ENCODE measurements at regions not wholly inside any gene's neighbourhood (a gene's known extent, or its start where the extent isn't known, plus 50 kb on each side); places are given as distances from the start of the nearest gene placed in this dataset.

DNA sequence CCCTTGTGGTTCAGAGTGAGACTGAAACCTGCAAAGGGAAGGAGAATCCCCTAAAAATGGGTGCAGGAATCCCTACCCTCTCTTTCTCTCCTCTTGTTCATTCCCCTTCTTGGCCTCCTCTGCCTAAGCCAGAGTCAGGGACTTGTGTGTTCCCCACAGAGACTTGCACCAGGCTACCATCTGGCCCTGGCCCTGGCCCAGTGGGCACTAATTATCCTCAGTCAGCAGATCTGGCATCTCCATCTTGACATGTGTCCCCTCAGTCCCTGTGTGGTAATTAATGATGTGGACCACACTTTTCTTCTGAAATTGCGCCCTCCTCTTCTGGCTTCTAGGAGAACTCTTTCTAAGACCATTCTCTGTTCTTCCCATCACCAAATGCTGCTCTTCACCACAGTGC lies 354.4 kb downstream of the SETD4 start:
- H3K4me3 ChIP-seq (ENCODE audit: low read depth, low read length) = no peak overlapping the region
- TF ChIP-seq, protein P1, sequence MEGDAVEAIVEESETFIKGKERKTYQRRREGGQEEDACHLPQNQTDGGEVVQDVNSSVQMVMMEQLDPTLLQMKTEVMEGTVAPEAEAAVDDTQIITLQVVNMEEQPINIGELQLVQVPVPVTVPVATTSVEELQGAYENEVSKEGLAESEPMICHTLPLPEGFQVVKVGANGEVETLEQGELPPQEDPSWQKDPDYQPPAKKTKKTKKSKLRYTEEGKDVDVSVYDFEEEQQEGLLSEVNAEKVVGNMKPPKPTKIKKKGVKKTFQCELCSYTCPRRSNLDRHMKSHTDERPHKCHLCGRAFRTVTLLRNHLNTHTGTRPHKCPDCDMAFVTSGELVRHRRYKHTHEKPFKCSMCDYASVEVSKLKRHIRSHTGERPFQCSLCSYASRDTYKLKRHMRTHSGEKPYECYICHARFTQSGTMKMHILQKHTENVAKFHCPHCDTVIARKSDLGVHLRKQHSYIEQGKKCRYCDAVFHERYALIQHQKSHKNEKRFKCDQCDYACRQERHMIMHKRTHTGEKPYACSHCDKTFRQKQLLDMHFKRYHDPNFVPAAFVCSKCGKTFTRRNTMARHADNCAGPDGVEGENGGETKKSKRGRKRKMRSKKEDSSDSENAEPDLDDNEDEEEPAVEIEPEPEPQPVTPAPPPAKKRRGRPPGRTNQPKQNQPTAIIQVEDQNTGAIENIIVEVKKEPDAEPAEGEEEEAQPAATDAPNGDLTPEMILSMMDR (IDR thresholded peaks at IDR 0.05; ENCODE audit: insufficient read depth, low read depth, low read length) = no peak
- DNase-seq (ENCODE audit: low read depth) = no peak

DNA sequence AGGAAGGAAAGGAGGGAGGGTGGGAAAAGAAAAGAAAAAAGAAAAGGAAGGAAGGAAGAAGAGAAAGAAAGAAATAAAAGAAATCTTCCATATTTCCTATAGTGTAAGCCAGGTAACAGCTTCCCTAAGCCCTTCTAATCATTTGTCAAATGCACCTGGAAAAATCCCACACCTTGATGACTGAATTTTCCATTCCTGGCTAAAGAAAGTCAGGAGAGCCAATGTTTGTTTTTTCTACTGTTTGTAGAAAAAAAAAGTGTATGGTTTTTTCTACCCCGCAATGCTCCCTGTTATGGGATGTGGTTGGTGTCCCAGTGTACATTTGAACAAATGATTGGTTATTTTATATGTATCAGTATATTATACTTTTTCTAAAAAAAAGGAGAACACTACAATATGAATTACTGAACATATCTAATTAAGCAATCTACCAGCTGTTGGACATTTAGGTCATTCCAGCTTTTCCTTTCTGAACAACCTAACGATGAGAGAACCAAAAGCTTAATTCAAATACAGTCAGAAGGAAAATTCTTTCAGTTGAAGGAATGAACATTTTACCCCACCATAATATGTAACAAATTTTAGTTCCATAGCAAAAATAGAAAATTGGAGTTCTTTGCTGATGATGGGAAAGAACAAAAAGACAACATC lies 355.0 kb downstream of the SETD4 start:
- no peak for DNase-seq (ENCODE audit: low read depth)
- no peak overlapping the region for H3K4me3 ChIP-seq (ENCODE audit: low read depth, low read length)
- TF ChIP-seq, protein P1 (IDR thresholded peaks at IDR 0.05; ENCODE audit: insufficient read depth, low read depth, low read length) = no peak

DNA sequence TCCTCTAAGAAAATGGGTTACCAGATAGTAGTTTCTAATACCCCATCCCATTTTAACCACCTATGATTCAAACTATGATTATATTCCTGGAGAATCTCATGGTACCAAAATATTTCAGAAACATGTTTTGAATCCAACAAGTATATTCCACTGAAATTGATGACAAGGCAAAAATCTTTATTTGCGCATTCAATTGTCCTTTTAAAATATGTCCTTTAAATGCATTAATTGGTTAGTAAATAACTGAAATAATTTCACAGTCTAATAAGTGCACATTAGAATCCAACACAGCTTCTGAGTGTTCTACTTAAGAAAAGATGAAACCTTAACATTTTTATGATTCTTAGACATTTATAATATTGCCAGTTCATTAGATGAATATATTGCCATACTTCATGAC lies 356.6 kb downstream of the SETD4 start:
- TF ChIP-seq, protein P1 (IDR thresholded peaks at IDR 0.05; ENCODE audit: insufficient read depth, low read depth, low read length) = no peak
- no peak for DNase-seq (ENCODE audit: low read depth)
- no peak overlapping the region for H3K4me3 ChIP-seq (ENCODE audit: low read depth, low read length)

DNA sequence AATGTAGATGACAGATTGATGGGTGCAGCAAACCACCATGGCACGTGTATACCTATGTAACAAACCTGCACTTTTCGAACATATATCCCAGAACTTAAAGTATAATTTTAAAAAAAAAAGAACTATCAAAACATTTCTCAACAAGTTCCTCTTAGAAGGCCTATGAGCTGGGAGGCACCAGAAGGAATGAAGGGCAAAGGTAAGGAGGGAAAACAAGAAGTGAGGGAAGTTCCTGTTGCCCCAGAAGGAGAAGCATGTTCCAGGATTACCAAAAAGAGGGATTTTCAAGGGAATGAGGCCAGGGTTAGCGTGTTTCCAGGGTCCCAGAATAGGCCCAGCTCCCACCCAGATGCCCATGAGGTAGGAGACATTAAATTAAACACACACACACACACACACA lies 361.0 kb downstream of the SETD4 start:
- DNase-seq (ENCODE audit: low read depth) = no peak
- TF ChIP-seq, protein P1 (IDR thresholded peaks at IDR 0.05; ENCODE audit: insufficient read depth, low read depth, low read length) = no peak
- H3K4me3 ChIP-seq (ENCODE audit: low read depth, low read length) = no peak overlapping the region

DNA sequence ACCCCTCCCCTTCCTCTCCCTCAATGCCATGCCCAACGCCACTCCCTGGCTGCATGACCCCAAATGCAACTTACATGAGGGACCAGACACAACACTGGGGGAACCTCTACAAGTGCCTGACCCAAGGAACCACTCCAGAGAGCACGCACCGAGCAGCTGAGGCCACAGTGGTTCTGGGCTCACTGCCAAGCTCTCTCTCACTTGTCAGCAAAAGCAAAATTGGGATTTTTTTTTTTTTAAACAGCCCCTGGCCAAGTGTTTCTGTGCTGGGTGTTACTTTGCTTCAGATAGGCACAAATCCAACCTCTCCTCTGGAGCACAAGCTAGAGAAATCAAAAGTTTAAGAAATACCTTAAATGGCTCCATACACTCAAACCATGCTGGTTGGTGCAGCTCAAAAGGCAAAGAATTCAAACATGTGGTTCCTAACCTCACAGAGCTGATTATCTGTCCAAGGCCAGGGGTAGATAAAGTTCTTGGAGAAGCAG lies 363.0 kb downstream of the SETD4 start:
- DNase-seq (ENCODE audit: low read depth) = peak; percentile 30
- TF ChIP-seq, protein P1 (IDR thresholded peaks at IDR 0.05; ENCODE audit: insufficient read depth, low read depth, low read length) = no peak
- no peak overlapping the region for H3K4me3 ChIP-seq (ENCODE audit: low read depth, low read length)

DNA sequence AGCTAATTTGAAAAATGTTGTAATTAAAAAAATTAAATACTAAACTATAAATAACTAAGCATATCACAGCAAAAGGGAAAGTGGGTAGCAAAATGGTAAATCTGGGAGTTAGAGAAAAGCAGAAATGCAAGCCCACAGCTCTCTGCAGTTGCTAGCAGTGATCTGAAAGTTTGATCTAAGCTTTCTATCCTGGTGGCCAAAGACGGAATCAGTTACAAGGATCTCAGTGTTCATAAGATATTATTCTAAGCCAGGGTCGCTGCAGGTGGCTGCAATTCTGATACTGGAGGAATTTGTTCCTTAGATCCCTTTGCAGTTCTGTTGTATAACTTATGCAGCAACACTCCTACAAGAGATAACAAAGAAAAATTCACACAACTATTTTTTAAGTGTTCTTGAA lies 363.7 kb downstream of the SETD4 start:
- no peak overlapping the region for H3K4me3 ChIP-seq (ENCODE audit: low read depth, low read length)
- TF ChIP-seq, protein P1 (IDR thresholded peaks at IDR 0.05; ENCODE audit: insufficient read depth, low read depth, low read length) = no peak
- DNase-seq (ENCODE audit: low read depth) = no peak

DNA sequence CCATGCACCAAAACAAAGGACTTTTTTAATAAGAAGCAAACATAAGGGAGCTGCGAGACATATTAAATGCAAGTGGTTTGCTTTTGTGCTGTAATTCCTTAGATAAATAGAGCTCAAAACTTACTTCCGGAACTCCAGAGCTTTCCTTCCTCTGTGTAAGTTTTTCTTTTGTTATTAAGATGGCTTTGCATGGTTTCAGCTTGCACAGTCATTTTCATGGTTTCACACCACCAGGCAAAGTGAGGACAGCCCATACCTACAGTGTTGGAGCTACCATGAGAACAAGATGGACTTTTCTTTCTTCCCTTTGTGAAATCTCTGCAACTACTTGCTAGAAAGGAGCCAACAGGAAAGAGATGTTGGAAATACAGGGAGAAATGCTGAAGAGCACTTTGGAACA lies 368.0 kb downstream of the SETD4 start:
- no peak for DNase-seq (ENCODE audit: low read depth)

More for the DNA sequence above, 368.0 kb downstream of the SETD4 start:
- H3K4me3 ChIP-seq (ENCODE audit: low read depth, low read length) = no peak overlapping the region
- TF ChIP-seq, protein P1 (IDR thresholded peaks at IDR 0.05; ENCODE audit: insufficient read depth, low read depth, low read length) = no peak

Data from fibroblast of villous mesenchyme (primary cell).